NCI-H2227 (cell line): ENCODE measurements at regions not wholly inside any gene's neighbourhood (a gene's known extent, or its start where the extent isn't known, plus 50 kb on each side); places are given as distances from the start of the nearest gene placed in this dataset.

ENCODE experiments used
- DNase-seq: peaks from one replicate; lab custom pipeline; 2025; ENCODE audit not compliant: unreplicated experiment; lab: John Stamatoyannopoulos, UW

- no peak for DNase-seq
These were observed 362.3 kb downstream of the FAM170A start for GRCh38 chr5:119991625-119992024.

DNA sequence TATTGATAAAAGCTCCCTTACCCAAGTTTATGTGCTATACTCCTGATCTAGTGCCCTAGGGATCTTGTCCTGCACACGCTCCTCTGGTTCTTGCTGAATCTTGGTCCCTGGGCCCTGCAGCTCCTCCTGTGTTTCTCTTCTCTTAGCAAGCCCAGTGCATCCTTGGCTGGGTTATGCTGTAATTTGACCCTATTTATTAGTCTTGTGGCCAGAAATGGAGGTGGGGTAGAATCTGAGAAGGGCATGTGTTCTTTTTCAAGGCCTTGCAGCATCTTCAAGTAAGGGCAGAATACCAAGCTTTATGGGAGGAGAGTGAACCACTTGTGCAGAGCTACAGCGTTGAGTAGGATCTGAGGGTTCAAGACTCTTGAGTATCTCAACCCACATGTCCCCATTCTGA, 366.8 kb downstream of the FAM170A start:
- no peak for DNase-seq

GRCh38 chr5:120007598-120007997, 378.2 kb downstream of the FAM170A start:
- no peak for DNase-seq

GRCh38 chr5:120012431-120012830, 383.1 kb downstream of the FAM170A start:
- DNase-seq = no peak

- no peak for DNase-seq
These were observed 385.2 kb downstream of the FAM170A start for GRCh38 chr5:120014535-120014934.

DNA sequence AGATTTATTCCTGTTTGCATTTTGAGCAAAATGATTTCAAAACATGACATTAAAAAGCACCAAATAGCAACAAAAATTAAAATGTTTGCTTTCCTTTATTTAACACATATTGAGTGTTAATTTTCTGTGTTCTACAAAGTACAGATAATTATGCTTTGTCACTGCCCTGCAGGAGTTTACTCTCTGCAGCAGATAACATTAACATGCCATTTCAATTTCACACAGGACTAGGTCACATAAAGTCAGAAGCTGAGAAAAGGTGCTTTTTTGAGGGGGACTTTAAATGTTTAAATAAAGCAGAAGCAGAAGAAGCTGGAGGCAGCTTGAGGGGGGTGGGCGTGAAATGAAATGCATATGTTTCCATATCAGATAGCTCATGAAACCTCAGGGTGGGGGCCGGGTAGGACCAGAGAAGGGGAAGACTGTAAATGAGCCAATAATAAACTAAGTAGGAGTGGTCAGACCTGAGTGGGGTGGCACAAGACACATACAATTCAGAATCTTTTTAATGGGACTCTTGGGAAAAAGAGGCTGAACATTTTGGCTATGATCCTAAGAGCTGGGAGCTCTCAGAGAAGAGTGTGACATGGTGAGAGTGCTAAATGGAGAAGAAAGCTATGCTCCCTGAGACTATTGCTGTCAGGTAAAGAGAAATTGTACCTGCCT, 387.5 kb downstream of the FAM170A start:
- no peak for DNase-seq

DNA sequence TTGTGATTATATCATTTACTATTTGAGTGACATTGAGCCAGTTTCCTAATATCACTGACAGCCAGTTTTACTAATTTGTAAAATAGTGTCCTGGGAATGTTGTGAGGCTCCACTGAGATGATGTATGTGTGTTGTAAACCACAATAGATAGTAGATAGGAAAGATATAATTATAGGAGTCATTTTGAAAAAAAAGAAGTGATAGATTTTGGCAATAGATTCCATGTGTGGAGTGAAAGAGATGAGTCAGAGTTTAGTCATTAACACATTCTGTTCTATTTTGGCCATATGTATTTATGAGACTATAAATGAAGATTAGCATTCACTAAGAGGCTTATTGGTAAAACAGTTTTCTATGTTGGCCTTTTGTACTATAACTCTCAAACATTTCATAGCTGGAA, 388.2 kb downstream of the FAM170A start:
- no peak for DNase-seq

DNA sequence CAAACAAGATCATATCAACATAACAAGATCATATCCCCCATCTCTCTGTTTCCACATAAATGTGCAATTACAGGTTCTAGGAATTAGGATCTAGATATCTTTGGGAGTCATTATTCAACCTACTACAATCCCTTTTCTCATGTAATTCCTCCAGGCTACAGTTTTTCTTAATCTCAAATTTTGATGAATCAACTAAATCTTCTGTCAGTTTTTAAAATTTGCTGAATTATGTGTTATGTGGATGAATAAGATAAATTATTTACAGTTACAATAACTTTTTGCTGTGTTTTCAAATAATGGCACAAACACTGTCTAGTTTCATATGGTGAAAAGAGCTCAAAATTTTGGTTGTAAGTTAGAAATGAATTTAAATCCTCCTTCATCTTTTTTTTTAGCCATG, 405.8 kb downstream of the FAM170A start:
- no peak for DNase-seq

DNA sequence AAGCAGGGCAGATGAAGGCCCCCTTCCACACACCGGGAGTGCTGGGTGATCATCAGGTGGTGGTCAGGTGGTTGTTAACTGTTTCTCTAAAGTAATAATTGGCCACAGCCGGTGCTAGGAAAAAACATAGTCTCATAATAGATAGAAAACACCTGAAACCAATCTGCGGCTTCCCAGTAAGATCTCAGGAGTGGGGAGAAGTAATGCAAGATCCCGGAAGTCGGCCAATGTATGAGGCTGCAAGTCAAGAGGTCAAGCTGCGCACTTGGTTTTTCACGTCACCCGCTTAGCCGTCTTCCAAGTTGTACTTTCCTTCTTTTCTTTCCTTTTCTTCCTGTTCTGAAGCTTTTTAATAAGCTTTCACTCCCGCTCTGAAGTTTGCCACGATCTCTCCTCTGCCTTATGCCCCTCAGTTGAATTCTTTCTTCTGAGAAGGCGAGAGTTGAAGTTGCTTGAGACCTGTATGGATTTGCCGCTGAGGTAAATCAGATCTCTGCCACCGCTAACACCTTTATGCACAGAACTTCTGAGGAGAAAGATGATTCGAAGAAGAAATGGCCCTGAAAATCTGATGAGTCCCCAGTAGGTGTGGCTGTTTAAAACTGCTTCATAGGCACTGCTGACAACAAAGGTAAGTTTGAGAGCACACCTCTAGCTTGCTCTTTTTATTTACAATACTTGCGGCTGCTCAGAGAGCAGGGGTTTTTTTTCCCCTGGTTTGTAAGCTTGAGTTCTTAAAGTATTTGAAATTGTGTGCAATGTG, 406.6 kb downstream of the FAM170A start:
- DNase-seq = no peak

GRCh38 chr5:120037451-120037850, 408.1 kb downstream of the FAM170A start:
- DNase-seq = no peak

GRCh38 chr5:120039111-120039510, 409.8 kb downstream of the FAM170A start:
- no peak for DNase-seq

DNA sequence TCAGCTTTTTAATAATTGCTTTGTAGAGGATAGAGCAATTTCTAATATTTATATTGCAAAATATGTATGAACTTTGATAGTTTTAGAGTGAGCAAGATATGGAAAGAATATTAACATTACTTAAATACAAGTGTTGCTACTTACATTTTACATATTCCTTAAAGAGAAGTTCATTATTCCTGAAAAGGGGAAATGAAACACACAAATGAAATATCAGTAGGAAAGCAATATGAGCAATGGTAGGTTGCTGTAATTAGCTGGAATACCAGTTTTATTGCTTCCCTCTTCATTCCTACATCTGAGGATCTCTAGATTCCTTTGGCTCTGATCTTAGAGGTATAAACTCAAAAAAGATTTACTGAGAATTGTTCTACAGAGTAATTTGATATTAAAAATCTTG, 414.1 kb downstream of the FAM170A start:
- no peak for DNase-seq

DNA sequence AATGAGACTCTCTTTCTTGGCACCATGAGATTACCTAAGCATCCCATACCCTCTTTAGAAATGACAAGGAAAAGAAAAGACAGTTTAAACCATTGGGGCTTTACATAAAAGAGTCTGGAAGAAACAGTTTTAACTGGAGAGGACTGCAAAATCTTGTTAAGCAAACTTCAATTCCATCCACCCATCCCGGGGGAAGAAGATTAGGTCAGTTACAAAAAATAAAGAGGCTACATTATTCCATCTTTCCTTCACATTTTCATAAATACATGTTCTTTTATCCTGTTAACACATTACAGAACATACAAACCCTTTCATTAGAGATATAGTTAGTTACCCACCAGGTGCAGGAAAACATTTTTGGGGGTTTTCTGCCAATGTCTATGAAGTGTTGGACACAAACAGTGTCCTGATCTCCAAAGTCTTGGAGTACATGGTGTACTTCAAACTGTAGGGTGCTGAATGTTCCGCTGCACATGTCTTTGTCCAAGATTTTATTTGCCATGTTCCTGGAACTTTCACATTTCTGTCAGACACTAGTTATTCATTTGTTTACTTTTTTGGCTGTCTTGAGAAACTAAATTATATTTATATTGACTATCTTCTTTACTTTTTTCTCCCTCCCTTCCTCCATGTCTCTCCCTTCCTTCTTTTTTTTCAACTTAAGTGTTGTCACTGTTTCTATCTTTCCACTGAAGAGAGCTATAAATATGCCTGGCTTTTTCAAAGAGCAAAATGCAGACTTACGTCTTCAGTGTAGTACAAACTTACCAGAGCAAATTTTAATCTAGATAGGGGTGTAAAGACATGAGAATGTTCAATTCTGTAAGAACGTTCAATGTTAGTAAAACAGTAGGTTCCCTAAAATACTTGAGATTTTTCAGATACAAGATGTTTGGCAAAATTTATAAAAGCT, 410.9 kb upstream of the PRR16 start:
- DNase-seq = no peak

GRCh38 chr5:120053841-120054240, 410.3 kb upstream of the PRR16 start:
- no peak for DNase-seq

DNA sequence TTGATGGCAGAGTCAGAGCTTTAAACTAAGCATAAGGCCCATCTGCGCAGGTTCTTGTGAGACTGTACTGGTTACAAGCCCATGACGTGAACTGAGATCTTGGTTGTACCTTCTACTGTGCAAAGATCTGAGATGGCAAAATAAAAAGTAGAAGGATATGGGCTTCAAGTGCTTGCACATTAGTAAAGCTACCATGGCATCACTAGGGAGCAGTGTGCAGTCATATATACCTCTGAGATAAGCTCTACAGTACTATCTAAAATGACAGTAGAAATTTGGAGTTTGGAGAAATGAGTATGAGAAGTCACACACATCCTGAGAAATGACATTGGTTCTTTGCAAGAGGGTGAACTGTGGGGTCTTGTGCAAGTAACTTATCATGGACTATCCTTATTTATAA, 408.2 kb upstream of the PRR16 start:
- no peak for DNase-seq

DNA sequence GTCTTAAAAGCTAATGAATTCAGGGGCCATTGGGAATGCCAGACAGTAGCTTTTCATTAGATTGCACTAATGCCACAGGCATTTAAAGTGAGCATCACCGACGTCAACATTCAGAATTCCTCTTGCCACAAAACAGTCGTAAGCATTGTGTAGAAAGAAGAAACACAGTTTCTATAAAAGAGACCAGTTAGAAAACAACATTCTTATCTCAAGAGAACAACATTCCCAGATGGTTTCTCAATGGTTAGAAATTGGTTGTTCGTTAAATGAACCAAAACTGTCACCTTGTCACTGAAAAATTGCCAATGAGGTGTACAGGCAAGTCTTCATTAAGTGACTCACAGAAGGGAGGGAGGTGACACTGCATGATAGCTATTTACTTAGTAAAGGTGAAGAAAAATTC, 401.6 kb upstream of the PRR16 start:
- DNase-seq = no peak

DNA sequence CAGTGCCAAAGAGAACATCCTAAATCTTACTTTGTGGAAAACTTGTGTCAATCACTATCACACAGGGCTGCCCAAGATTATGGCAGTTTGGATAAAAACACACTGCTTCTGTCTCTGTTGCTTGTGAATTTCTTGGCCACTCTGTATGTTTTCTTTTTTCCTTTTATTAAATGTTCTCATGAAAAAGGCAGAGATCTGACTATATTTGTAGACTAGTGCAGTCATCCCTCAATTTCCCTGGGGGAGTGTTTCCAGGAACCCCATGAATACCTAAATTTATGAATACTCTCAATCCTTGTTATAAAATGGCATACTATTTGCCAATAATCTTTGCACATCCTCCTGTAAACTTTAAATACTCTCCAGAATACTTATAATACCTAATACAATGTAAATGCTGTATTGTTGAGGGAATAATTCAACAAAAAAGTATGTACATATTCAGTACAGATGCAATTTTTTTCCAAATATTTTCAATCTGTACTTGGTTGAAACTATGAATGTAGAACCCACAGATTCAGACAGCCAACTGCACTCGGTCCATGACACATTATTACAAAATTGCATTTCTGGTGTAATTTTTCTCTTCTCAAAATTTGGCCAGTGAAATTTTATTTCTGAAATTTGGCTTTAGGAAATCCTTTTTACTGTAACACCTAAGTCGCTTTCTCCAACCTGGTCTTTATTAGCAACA, 391.9 kb upstream of the PRR16 start:
- DNase-seq = no peak

DNA sequence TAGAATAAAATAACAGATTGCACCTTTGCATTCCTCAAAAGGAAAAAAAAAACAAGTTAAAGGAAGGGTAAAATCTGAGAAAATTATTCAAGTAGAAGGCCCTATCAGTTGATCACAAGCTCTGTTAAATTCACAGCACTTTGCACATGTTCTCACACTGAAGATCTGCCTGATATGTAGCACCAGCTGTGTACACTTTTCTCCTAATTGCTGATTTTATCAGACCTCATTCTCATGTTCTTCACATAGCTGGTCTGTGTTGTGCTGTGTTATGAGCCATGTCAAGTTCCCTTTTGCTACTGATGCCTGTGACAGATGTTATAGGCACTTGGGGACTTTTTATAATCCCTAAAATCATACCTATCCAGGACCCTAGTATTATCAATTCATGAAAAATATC, 390.4 kb upstream of the PRR16 start:
- no peak for DNase-seq

DNA sequence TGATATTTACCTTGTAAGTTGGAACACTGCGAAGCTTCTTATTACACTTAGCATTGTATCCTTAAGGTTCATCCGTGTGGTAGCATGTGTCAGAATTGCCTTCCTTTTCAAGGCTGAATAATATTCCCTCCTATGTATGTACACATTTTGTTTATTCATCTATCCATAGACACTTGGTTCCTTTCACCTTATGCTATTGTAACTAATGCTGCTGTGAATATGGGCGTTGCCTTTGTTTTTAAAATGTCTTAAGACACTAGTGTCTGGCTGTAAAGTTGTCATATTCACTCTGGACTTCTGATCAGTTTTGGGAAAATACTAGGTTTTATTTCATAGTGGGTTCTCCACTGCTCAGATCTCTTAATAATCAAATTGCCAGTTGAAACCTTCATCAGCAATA, 383.3 kb upstream of the PRR16 start:
- DNase-seq = no peak

GRCh38 chr5:120082316-120083068, 381.6 kb upstream of the PRR16 start:
- DNase-seq = no peak
